Body of pancreas (tissue), 4 donors: ENCODE measurements at regions not wholly inside any gene's neighbourhood (a gene's known extent, or its start where the extent isn't known, plus 50 kb on each side); places are given as distances from the start of the nearest gene placed in this dataset.

Source experiments
- ATAC-seq: fragments of 150-250 bp; one replicate; pipeline ENCODE4 v1.9.1; 2016
- DNase-seq, 4 donors: peaks; one replicate each; pipeline ENCODE4 v3.0.0-alpha.2; 2019
- H3K27ac ChIP-seq, 4 donors: fragments of 200-600 bp; sonication (generic); 1 replicate in 3 of 4; 2 replicates in 1 of 4; pipeline versions ENCODE4 v1.5.1 to v1.6.1; 2016 to 2019; ENCODE audit warnings: mild to moderate bottlenecking in 1 of 4, mixed read lengths in 1 of 4, moderate library complexity in 1 of 4
- H3K27me3 ChIP-seq, 2 donors: fragments of 200-600 bp; sonication (generic); one replicate each; pipeline ENCODE4 v1.6.0; 2016; ENCODE audit warnings: mild to moderate bottlenecking in 1 of 2
- H3K36me3 ChIP-seq, 2 donors: fragments of 200-600 bp; sonication (generic); replicated peaks in 1 of 2; 2 replicates each; pipeline ENCODE4 v1.5.1; 2016; ENCODE audit warnings: low read depth in 2 of 2; ENCODE audit not compliant: insufficient read depth in 1 of 2
- H3K4me1 ChIP-seq: fragments of 200-600 bp; sonication (generic); one replicate; pipeline ENCODE4 v1.6.0; 2016
- H3K4me3 ChIP-seq, 2 donors: fragments of 200-600 bp; sonication (generic); 1 replicate in 1 of 2; 2 replicates in 1 of 2; pipeline ENCODE4 v1.5.1; 2016 to 2019
- H3K9me3 ChIP-seq, 3 donors: fragments of 200-600 bp; sonication (generic); 1 replicate in 2 of 3; 2 replicates in 1 of 3; pipeline ENCODE4 v1.5.1; 2016
- CTCF ChIP-seq, 7 experiments: fragments of 450-650 bp in 4 of 7; fragments of 200-600 bp in 3 of 7; sonication (generic) in 3 of 7; IDR thresholded peaks; one replicate each; pipeline ENCODE4 v1.5.1; 2016 to 2019; ENCODE audit warnings: antibody characterized with exemption in 7 of 7
- POLR2A ChIP-seq, 3 donors: fragments of 450-650 bp; IDR thresholded peaks; one replicate each; pipeline ENCODE4 v1.6.1; 2016; ENCODE audit warnings: antibody characterized with exemption in 3 of 3, mild to moderate bottlenecking in 2 of 3
- WGBS, 2 donors: methylation state at CpG; one replicate each; pipeline ENCODE4 v1.1.5; 2017; 5-methylcytosine and 5-hydroxymethylcytosine counted together
- intact Hi-C: fragments of 100-400 bp; cut with DNase I; formaldehyde crosslinking; loops from one replicate; pipeline ENCODE4 v1.15.1; 2023

DNA sequence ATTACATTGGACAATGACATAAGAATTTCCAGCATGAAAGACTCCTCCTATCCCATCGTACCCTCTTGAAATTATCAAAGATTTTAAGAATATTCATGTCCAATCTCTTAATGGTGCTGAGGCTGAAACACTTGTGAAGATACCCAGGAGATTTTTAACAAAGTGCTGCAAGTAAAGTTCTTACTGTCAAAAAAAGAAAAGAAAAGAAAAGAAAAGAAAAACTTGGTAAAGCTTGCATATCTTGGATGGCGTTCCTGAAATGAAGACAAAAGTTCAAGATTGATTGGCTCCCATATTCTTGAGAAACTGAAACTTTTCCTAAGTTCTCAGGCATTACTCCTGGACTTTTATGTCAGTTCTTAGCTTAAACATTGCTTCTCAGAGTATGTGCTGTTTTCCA is 1010.5 kb upstream of the PIK3C3 start:
- no peak for ATAC-seq

GRCh38 chr18:40939656-40940515 is 1015.1 kb upstream of the PIK3C3 start:
- intact Hi-C loops: no loop called here
- Histone ChIP-seq H3K27ac (no peak overlapping the region), H3K27me3 (no peaks in the 10 kb centered on the region), H3K36me3 (no peaks in the 10 kb centered on the region), H3K4me1 (no peaks in the 10 kb centered on the region), H3K4me3 (no peak overlapping the region), H3K9me3 (no peaks in the 10 kb centered on the region)
- WGBS, 2 donors: 76 to 78% methylated on average over 30 to 31 of the region's 31 CpGs
- TF ChIP-seq CTCF (IDR thresholded peaks at IDR 0.05) (no peak), POLR2A (IDR thresholded peaks at IDR 0.05) (no peak)
- ATAC-seq: no peak
- DNase-seq: no peak

More for the DNA sequence above, 1010.5 kb upstream of the PIK3C3 start:
- Histone ChIP-seq H3K27ac (no peak overlapping the region), H3K4me1 (no peaks in the 10 kb centered on the region), H3K27me3 (no peaks in the 10 kb centered on the region), H3K9me3 (no peaks in the 10 kb centered on the region), H3K4me3 (no peak overlapping the region), H3K36me3 (no peaks in the 10 kb centered on the region)
- no peak for DNase-seq
- no peak for TF ChIP-seq POLR2A (IDR thresholded peaks at IDR 0.05)
- TF ChIP-seq CTCF (IDR thresholded peaks at IDR 0.05): no peak
- 40 to 46% methylated on average over 2 of the region's 2 CpGs for WGBS, 2 donors
- intact Hi-C loops: no loop called here

GRCh38 chr18:40938615-40939014 is 1016.4 kb upstream of the PIK3C3 start:
- no peak for TF ChIP-seq CTCF (IDR thresholded peaks at IDR 0.05)
- no peak for TF ChIP-seq POLR2A (IDR thresholded peaks at IDR 0.05)
- intact Hi-C loops: no loop called here
- H3K27ac ChIP-seq: no peak overlapping the region
- no peak overlapping the region for H3K4me3 ChIP-seq
- ATAC-seq (no peak), DNase-seq (no peak)
- WGBS, 2 donors: 34 to 48% methylated on average over 2 of the region's 2 CpGs
- H3K36me3 ChIP-seq: no peaks in the 10 kb centered on the region
- no peaks in the 10 kb centered on the region for H3K4me1 ChIP-seq
- H3K27me3 ChIP-seq: no peaks in the 10 kb centered on the region
- H3K9me3 ChIP-seq: no peaks in the 10 kb centered on the region

DNA sequence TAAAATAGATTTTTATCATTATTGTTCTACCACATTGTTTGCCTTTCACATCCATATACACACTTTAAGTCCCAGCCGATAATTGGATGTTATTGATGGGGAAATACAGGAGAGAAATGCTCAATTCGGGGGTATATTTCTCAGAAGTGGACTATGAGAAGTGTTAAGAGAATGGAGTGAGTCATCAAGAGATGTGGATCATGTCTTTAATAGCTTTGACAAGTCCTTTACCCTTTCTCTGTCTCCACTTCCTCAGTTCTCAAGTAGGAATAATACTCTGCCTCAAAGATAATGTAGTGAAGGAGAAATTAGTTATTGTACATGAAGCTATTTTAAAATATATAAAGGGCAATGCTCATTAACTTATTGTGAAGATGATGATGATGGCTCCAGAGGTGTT is 1017.6 kb upstream of the PIK3C3 start:
- TF ChIP-seq CTCF (IDR thresholded peaks at IDR 0.05) (no peak), POLR2A (IDR thresholded peaks at IDR 0.05) (no peak)
- 56 to 72% methylated on average over 2 of the region's 2 CpGs for WGBS, 2 donors
- no peak for ATAC-seq

DNA sequence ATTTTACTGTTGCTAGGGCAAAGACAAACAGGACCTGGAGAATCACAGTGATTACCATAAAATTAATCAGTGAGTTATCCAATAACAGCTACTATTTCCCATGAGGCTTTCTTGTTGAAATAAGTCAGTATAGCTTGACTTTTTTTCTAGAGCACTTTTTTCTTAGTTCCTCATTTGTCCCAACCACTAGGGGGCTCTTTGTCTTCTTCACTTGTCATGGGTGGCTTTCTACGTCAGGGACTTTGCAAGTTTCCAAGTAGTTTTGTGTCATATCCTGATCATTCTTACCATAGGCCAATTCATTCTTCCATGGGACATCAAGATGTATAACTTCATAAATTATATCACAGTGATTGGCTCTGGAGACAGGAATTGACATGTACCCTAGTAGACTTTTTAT is 1019.6 kb upstream of the PIK3C3 start:
- 4 to 17% methylated on average over 1 of the region's 1 CpG for WGBS, 2 donors
- intact Hi-C loops: no loop called here
- ATAC-seq (no peak), DNase-seq (no peak)
- no peak overlapping the region for H3K27ac ChIP-seq
- no peak overlapping the region for H3K4me3 ChIP-seq
- H3K9me3 ChIP-seq: no peaks in the 10 kb centered on the region
- H3K4me1 ChIP-seq: no peaks in the 10 kb centered on the region
- TF ChIP-seq POLR2A (IDR thresholded peaks at IDR 0.05) (no peak), CTCF (IDR thresholded peaks at IDR 0.05) (peak in 3 of 7 experiments; percentile 14 to 33 (median 16))
- no peaks in the 10 kb centered on the region for H3K27me3 ChIP-seq
- H3K36me3 ChIP-seq: no peaks in the 10 kb centered on the region

More for the DNA sequence above, 1017.6 kb upstream of the PIK3C3 start:
- Histone ChIP-seq H3K4me3 (no peak overlapping the region), H3K36me3 (no peaks in the 10 kb centered on the region), H3K9me3 (no peaks in the 10 kb centered on the region), H3K27me3 (no peaks in the 10 kb centered on the region), H3K4me1 (no peaks in the 10 kb centered on the region), H3K27ac (no peak overlapping the region)
- intact Hi-C loops: no loop called here
- DNase-seq: no peak
